A549 (cell line): ENCODE measurements at regions not wholly inside any gene's neighbourhood (a gene's known extent, or its start where the extent isn't known, plus 50 kb on each side); places are given as distances from the start of the nearest gene placed in this dataset.

Experiments used
- ATAC-seq, 2 experiments: fragments of 200-7000 bp in 1 of 2; fragments of >200 bp in 1 of 2; cut with Nextera tagmentation in 1 of 2; cut with Tn5 transposase in 1 of 2; 3 replicates each; pipeline versions ENCODE4 v1.8.0 to v1.9.1; 2018 to 2020; ENCODE audit warnings: mild to moderate bottlenecking in 1 of 2, moderate library complexity in 1 of 2
- CTCF ChIA-PET: fragments of 300-600 bp; sonication (Branson Sonifier 250); formaldehyde crosslinking; extraction: SDS; loops from one replicate; lab custom pipeline; 2021; ENCODE audit warnings: antibody characterized with exemption, inconsistent platforms; lab: Yijun Ruan, JAX
- POLR2A ChIA-PET: fragments of 350-600 bp; formaldehyde crosslinking; extraction: SDS; loops from one replicate; lab custom pipeline; 2021; ENCODE audit warnings: antibody characterized with exemption, inconsistent platforms; lab: Yijun Ruan, JAX
- DNase-seq, 2 experiments: peaks; one replicate each; pipeline versions ENCODE4 v3.0.0 to v3.0.0-alpha.2; 2011 to 2016; ENCODE audit warnings: low read depth in 1 of 2, low spot score in 1 of 2
- FAIRE-seq: peaks from 2 replicates; lab custom pipeline; 2011; peaks lifted over from hg19 to GRCh38; lab: Jason Lieb, UNC
- H3K27ac ChIP-seq, 2 experiments: fragments of >200 bp; sonication (Bioruptor Twin); formaldehyde crosslinking; 3 replicates each; pipeline ENCODE4 v1.5.1; 2016 to 2017
- H3K4me1 ChIP-seq: fragments of >200 bp; sonication (Bioruptor Twin); formaldehyde crosslinking; 3 replicates; pipeline ENCODE4 v1.6.1; 2016
- H3K4me2 ChIP-seq: fragments of >200 bp; sonication (Bioruptor Twin); formaldehyde crosslinking; 3 replicates; pipeline ENCODE4 v1.6.1; 2016
- H3K4me3 ChIP-seq: fragments of >200 bp; sonication (Bioruptor Twin); formaldehyde crosslinking; 3 replicates; pipeline ENCODE4 v1.5.1; 2016
- H3K9me3 ChIP-seq: fragments of >200 bp; sonication (Bioruptor Twin); formaldehyde crosslinking; 3 replicates; pipeline ENCODE4 v1.6.1; 2016
- BHLHE40 ChIP-seq: IDR thresholded peaks from 2 replicates; pipeline ENCODE4 v1.6.1; 2012; ENCODE audit warnings: low read depth, low read length, inconsistent platforms
- CBX8 ChIP-seq: fragments of 200-600 bp; sonication (generic); IDR thresholded peaks from 2 replicates; pipeline ENCODE4 v1.6.1; 2016
- CTCF ChIP-seq: fragments of >200 bp; sonication (Bioruptor Twin); formaldehyde crosslinking; IDR thresholded peaks from 3 replicates; pipeline ENCODE4 v1.5.1; 2016
- EHMT2 ChIP-seq: fragments of 200-600 bp; sonication (generic); IDR thresholded peaks from 2 replicates; pipeline ENCODE4 v1.6.1; 2016; ENCODE audit warnings: antibody characterized with exemption, low read depth, mild to moderate bottlenecking, moderate library complexity
- HES2 ChIP-seq: fragments of >200 bp; sonication (Bioruptor Twin); formaldehyde crosslinking; IDR thresholded peaks from 2 replicates; pipeline ENCODE4 v1.6.1; 2016
- HEYL ChIP-seq: fragments of 250-450 bp; sonication (Bioruptor Pico); IDR thresholded peaks from 2 replicates; pipeline ENCODE4 v1.8.0; 2021; ENCODE audit warnings: mild to moderate bottlenecking, moderate library complexity
- HOXB13 ChIP-seq: fragments of 250-450 bp; sonication (Bioruptor Pico); IDR thresholded peaks from 2 replicates; pipeline ENCODE4 v1.5.0; 2020; ENCODE audit warnings: low read depth, mild to moderate bottlenecking, moderate library complexity
- JUNB ChIP-seq: fragments of >200 bp; sonication (Bioruptor Twin); formaldehyde crosslinking; IDR thresholded peaks from 2 replicates; pipeline ENCODE4 v1.6.1; 2016
- MAFK ChIP-seq: fragments of 450-650 bp; IDR thresholded peaks from 2 replicates; pipeline ENCODE4 v1.6.1; 2014; ENCODE audit not compliant: partially characterized antibody
- NPAS2 ChIP-seq: fragments of 250-450 bp; sonication (Bioruptor Pico); IDR thresholded peaks from 2 replicates; pipeline ENCODE4 v1.8.0; 2022; ENCODE audit warnings: mild to moderate bottlenecking, moderate library complexity, borderline replicate concordance
- NR3C1 ChIP-seq: fragments of >200 bp; sonication (Bioruptor Twin); formaldehyde crosslinking; IDR thresholded peaks from 3 replicates; pipeline ENCODE4 v1.6.1; 2017
- PHF8 ChIP-seq: fragments of 200-600 bp; sonication (generic); IDR thresholded peaks from 2 replicates; pipeline ENCODE4 v1.6.1; 2016; ENCODE audit warnings: low read depth, mild to moderate bottlenecking, antibody characterized with exemption, moderate library complexity, borderline replicate concordance
- POLR2AphosphoS2 ChIP-seq: conservative IDR thresholded peaks from 2 replicates; pipeline ENCODE4 v1.6.1; 2012; ENCODE audit warnings: low read length, improper control_type of control experiment, inconsistent platforms
- RAD21 ChIP-seq, 2 experiments: fragments of >200 bp in 1 of 2; sonication (Bioruptor Twin) in 1 of 2; formaldehyde crosslinking in 1 of 2; IDR thresholded peaks in 1 of 2; conservative IDR thresholded peaks in 1 of 2; 2 replicates in 1 of 2; 3 replicates in 1 of 2; pipeline ENCODE4 v1.6.1; 2012 to 2018; ENCODE audit warnings: inconsistent platforms in 1 of 2
- SMC3 ChIP-seq: fragments of >200 bp; sonication (Bioruptor Twin); formaldehyde crosslinking; IDR thresholded peaks from 3 replicates; pipeline ENCODE4 v1.6.1; 2018; ENCODE audit warnings: inconsistent platforms
- SREBF2 ChIP-seq: fragments of 450-650 bp; IDR thresholded peaks from 2 replicates; pipeline ENCODE4 v1.6.1; 2014; ENCODE audit warnings: mild to moderate bottlenecking, moderate library complexity
- USF2 ChIP-seq: fragments of 450-650 bp; IDR thresholded peaks from 2 replicates; pipeline ENCODE4 v1.6.1; 2014; ENCODE audit warnings: antibody characterized with exemption
- ZFP36 ChIP-seq: fragments of 450-650 bp; IDR thresholded peaks from 2 replicates; pipeline ENCODE4 v1.6.1; 2014; ENCODE audit warnings: borderline replicate concordance; ENCODE audit not compliant: partially characterized antibody
- WGBS: methylation state at CpG from one replicate; pipeline ENCODE4 v1.1.6; 2017; ENCODE audit errors: missing lambda C conversion rate; 5-methylcytosine and 5-hydroxymethylcytosine counted together
- TF ChIP-seq, protein P1 (sequence below): fragments of >200 bp; sonication (Bioruptor Twin); formaldehyde crosslinking; IDR thresholded peaks from 3 replicates; pipeline ENCODE4 v1.6.1; 2016
- TF ChIP-seq, protein P2 (sequence below): fragments of 250-450 bp; sonication (Bioruptor Pico); IDR thresholded peaks from 2 replicates; pipeline ENCODE4 v1.5.0; 2020; ENCODE audit warnings: low read depth, mild to moderate bottlenecking, moderate library complexity

DNA sequence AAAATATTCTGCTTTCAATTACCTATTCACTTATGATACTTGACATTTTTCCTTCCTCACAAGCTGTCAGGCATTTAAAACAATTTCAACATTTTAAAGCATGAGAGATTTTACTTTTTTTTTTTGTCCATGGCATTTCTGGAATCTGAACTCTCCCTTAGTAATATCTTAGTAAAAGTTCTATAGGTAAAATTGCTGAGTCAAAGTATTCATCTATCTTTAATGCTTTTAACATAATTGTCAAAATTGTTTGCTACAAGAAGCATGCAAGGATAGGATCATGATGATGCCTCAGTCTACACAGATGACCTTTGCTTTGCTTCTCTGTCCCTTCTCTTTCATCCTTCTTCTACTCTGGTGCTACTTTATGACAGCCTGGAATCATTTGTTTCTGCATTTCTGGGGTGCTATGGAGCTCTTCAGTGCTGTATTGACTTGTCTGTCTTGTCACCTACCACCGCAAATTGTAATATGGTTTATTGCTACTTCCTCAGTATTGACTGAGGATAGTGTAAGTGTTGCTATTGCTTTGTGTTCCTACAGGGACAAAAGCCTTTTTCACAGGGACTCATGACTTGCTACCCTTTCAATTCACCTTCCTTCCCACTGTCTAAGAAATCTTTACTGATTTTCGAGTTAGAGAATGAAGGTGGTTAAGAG lies 589.8 kb upstream of the ATP2B1 start:
- H3K27ac ChIP-seq: no peak overlapping the region
- FAIRE-seq (no peak), DNase-seq (no peak)
- 44% methylated on average over 2 of the region's 2 CpGs for WGBS
- TF ChIP-seq MAFK: peak; percentile 78
- TF ChIP-seq JUNB: no peak
- TF ChIP-seq, all 56 proteins: peak for 1
- POLR2A ChIA-PET: no interaction called here
- Histone ChIP-seq H3K4me2 (no peak overlapping the region), H3K4me3 (no peak overlapping the region), H3K9me3 (no peaks in the 10 kb centered on the region), H3K4me1 (no peaks in the 10 kb centered on the region)
- no peak for ATAC-seq
- CTCF ChIA-PET: interaction anchor here (0.7 kb wide), 1 partner anchor 12 kb away, joined by 3 read pairs; no protein-coding TSS in a partner anchor

- H3K27ac ChIP-seq: no peak overlapping the region
- no peak overlapping the region for H3K4me3 ChIP-seq
- ATAC-seq: no peak
- no peaks in the 10 kb centered on the region for H3K9me3 ChIP-seq
- CTCF ChIA-PET: no interaction called here
- H3K4me1 ChIP-seq: no peaks in the 10 kb centered on the region
- no peak for DNase-seq
- FAIRE-seq: no peak
- POLR2A ChIA-PET: no interaction called here
- H3K4me2 ChIP-seq: no peak overlapping the region
- WGBS: 68% methylated on average over 2 of the region's 2 CpGs
- TF ChIP-seq CTCF: no peak
- TF ChIP-seq SMC3: no peak
- TF ChIP-seq PHF8: no peak
- TF ChIP-seq NR3C1: no peak
- no peak for TF ChIP-seq POLR2AphosphoS2
- TF ChIP-seq HEYL: no peak
- TF ChIP-seq USF2: no peak
- no peak for TF ChIP-seq MAFK
- TF ChIP-seq HOXB13 (CRISPR knock-in tag): no peak
- no peak for TF ChIP-seq RAD21 (conservative IDR thresholded peaks at IDR 0.05 in 1 of 2, IDR thresholded peaks at IDR 0.05 in 1 of 2)
- TF ChIP-seq, protein P1, sequence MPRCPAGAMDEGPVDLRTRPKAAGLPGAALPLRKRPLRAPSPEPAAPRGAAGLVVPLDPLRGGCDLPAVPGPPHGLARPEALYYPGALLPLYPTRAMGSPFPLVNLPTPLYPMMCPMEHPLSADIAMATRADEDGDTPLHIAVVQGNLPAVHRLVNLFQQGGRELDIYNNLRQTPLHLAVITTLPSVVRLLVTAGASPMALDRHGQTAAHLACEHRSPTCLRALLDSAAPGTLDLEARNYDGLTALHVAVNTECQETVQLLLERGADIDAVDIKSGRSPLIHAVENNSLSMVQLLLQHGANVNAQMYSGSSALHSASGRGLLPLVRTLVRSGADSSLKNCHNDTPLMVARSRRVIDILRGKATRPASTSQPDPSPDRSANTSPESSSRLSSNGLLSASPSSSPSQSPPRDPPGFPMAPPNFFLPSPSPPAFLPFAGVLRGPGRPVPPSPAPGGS: no peak
- no peak for TF ChIP-seq JUNB
- no peak for TF ChIP-seq HES2
- TF ChIP-seq, protein P2, sequence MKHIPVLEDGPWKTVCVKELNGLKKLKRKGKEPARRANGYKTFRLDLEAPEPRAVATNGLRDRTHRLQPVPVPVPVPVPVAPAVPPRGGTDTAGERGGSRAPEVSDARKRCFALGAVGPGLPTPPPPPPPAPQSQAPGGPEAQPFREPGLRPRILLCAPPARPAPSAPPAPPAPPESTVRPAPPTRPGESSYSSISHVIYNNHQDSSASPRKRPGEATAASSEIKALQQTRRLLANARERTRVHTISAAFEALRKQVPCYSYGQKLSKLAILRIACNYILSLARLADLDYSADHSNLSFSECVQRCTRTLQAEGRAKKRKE (CRISPR knock-in tag): no peak
- no peak for TF ChIP-seq SREBF2
- TF ChIP-seq BHLHE40: no peak
- TF ChIP-seq NPAS2: no peak
- TF ChIP-seq CBX8: no peak
- no peak for TF ChIP-seq EHMT2
- no peak for TF ChIP-seq ZFP36
- TF ChIP-seq, all 56 proteins: peak for 0
Observed at GRCh38 chr12:90295858-90296257, 587.2 kb upstream of the ATP2B1 start.
